GM21786 (cell line): ENCODE measurements at regions not wholly inside any gene's neighbourhood (a gene's known extent, or its start where the extent isn't known, plus 50 kb on each side); places are given as distances from the start of the nearest gene placed in this dataset.

Source experiments
- ATAC-seq: cut with Tn5 transposase; IDR thresholded peaks from one replicate; pipeline ENCODE4 v1.9.1; 2021; ENCODE audit not compliant: unreplicated experiment

GRCh38 chr3:30352410-30353318, 253.7 kb upstream of the TGFBR2 start:
- ATAC-seq: no peak

GRCh38 chr3:30353711-30354467, 252.5 kb upstream of the TGFBR2 start:
- peak; percentile 96 for ATAC-seq

- ATAC-seq: no peak
Measured at GRCh38 chr3:30354513-30354912, 251.9 kb upstream of the TGFBR2 start.

- ATAC-seq: no peak
Measured at GRCh38 chr3:30354972-30355371, 251.4 kb upstream of the TGFBR2 start.

- ATAC-seq: no peak
Measured at GRCh38 chr3:30355622-30356021, 250.8 kb upstream of the TGFBR2 start.

GRCh38 chr3:30356866-30357753, 249.3 kb upstream of the TGFBR2 start:
- no peak for ATAC-seq

- no peak for ATAC-seq
Measured at GRCh38 chr3:30357897-30358296, 248.5 kb upstream of the TGFBR2 start.

GRCh38 chr3:30358871-30359270, 247.5 kb upstream of the TGFBR2 start:
- no peak for ATAC-seq

- no peak for ATAC-seq
Measured at GRCh38 chr3:30368978-30369377, 237.4 kb upstream of the TGFBR2 start.

GRCh38 chr3:30370681-30371271, 235.6 kb upstream of the TGFBR2 start:
- ATAC-seq: no peak

- no peak for ATAC-seq
Measured at GRCh38 chr3:30372837-30373236, 233.6 kb upstream of the TGFBR2 start.

- ATAC-seq: no peak
Measured at GRCh38 chr3:30384546-30385072, 221.8 kb upstream of the TGFBR2 start.

- no peak for ATAC-seq
Measured at GRCh38 chr3:30393079-30393478, 213.3 kb upstream of the TGFBR2 start.

GRCh38 chr3:30397030-30397429, 209.4 kb upstream of the TGFBR2 start:
- no peak for ATAC-seq

GRCh38 chr3:30399394-30400181, 206.8 kb upstream of the TGFBR2 start:
- ATAC-seq: no peak

- ATAC-seq: no peak
Measured at GRCh38 chr3:30400926-30401325, 205.5 kb upstream of the TGFBR2 start.

- ATAC-seq: no peak
Measured at GRCh38 chr3:30401971-30402370, 204.4 kb upstream of the TGFBR2 start.

GRCh38 chr3:30407651-30408050, 198.8 kb upstream of the TGFBR2 start:
- no peak for ATAC-seq

- no peak for ATAC-seq
Measured at GRCh38 chr3:30408105-30408557, 198.3 kb upstream of the TGFBR2 start.

GRCh38 chr3:30418443-30418842, 188.0 kb upstream of the TGFBR2 start:
- no peak for ATAC-seq
